Cardiac fibroblast (primary cell): ENCODE measurements at regions not wholly inside any gene's neighbourhood (a gene's known extent, or its start where the extent isn't known, plus 50 kb on each side); places are given as distances from the start of the nearest gene placed in this dataset.
A peak's percentile ranks its signal among the peaks of the same experiment; 100 is the strongest.

ENCODE experiments used
- DNase-seq, 2 donors: peaks; one replicate each; pipeline versions ENCODE4 v3.0.0 to v3.0.0-alpha.2; 2010; ENCODE audit warnings: low read depth in 2 of 2
- H3K4me3 ChIP-seq, 2 donors: replicated peaks in 1 of 2; 1 replicate in 1 of 2; 2 replicates in 1 of 2; pipeline ENCODE4 v1.5.1; 2011; ENCODE audit warnings: low read depth in 2 of 2, low read length in 2 of 2, mild to moderate bottlenecking in 2 of 2, moderate library complexity in 1 of 2
- TF ChIP-seq, protein P1 (sequence below): IDR thresholded peaks from one replicate; pipeline ENCODE4 v1.5.1; 2011; ENCODE audit warnings: low read depth, mild to moderate bottlenecking, low read length, inconsistent platforms

DNA sequence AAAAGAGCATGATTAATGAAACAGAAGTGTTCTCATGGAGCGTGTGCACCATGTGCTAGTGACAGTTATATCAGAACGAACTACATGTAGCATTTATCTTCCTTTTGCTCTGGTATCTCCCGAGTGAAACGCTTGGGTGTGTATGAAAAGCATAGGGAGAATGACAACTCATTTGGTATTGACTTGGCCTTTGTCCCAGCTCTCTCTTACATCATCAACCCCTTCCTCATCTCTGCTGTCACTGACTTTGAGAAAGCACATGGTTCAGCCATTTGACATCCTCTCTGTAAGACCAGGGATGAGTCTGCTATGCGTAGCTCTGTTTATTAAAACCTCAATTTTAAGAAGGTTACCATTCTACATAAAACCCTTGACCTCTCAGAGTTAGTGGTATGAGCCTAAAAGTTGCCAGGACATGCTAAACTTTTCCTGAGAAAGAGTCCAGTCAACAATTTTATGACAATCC lies 201.0 kb downstream of the NRIP1 start:
- peak; percentile 25 to 62 for DNase-seq
- no peak overlapping the region for H3K4me3 ChIP-seq

DNA sequence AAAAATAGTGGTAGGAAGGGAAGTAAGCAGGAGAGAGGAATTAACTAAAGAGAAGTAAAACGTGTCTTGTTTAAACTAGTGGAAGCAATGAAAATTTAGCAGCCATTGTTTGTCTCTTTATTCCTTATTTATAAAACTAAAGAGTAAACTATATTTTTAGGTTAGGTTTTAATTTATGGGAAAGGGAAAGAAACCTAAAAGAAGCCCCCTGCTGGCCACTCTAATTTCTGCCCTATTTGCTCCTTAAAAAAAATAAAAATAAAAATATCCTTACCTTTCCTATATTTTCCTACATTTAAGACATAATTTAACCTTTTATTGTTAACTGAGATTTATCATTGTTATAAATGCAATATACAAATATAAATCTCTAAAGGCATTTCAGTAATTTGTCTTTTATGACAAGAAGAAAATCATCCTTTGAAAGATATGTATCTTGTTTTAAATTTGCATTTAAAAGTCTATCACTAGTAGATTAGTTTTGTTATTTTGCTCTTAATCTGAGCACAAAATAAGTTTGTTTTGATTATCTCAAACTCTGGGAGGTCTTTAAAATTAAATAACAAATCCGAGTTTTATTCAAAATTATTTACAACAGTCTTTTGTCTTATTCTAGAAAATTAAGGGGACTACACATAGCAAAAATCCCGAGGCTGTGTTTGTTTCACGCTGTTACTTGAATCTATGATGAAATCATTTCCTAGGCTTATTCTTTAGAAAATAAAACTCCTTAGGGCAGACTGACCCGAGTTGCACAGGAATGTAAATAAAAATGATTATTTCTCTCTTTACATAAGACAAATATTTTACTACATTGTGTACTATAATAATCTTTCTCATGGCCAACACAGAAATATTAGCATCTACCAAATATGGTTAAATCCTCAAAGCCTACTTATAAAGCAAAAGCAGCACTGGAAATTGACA lies 201.7 kb downstream of the NRIP1 start:
- TF ChIP-seq, protein P1, sequence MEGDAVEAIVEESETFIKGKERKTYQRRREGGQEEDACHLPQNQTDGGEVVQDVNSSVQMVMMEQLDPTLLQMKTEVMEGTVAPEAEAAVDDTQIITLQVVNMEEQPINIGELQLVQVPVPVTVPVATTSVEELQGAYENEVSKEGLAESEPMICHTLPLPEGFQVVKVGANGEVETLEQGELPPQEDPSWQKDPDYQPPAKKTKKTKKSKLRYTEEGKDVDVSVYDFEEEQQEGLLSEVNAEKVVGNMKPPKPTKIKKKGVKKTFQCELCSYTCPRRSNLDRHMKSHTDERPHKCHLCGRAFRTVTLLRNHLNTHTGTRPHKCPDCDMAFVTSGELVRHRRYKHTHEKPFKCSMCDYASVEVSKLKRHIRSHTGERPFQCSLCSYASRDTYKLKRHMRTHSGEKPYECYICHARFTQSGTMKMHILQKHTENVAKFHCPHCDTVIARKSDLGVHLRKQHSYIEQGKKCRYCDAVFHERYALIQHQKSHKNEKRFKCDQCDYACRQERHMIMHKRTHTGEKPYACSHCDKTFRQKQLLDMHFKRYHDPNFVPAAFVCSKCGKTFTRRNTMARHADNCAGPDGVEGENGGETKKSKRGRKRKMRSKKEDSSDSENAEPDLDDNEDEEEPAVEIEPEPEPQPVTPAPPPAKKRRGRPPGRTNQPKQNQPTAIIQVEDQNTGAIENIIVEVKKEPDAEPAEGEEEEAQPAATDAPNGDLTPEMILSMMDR = peak; percentile 56
- no peak overlapping the region for H3K4me3 ChIP-seq
- peak; percentile 42 to 60 for DNase-seq

More for the DNA sequence above, 201.0 kb downstream of the NRIP1 start:
- TF ChIP-seq, protein P1 = no peak

DNA sequence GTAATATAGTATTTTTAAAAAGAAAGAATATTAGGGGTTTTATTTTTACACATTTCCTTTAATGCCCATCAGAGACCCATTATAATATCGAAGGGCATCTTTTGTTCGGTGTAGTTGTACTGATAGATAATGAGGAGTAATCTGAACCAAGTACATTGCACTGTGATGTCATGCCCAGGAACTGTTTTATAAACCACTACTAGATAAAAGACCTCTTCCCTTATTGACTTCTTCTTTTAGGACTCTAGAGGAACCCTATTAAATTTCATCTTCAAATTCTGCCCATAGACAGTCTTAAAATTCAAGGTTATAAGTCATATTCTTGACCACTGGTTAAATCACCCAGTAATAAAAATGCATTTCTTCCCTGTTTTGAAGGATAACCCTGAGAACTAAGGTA lies 206.5 kb downstream of the NRIP1 start:
- TF ChIP-seq, protein P1 = no peak
- H3K4me3 ChIP-seq = no peak overlapping the region
- DNase-seq = no peak

DNA sequence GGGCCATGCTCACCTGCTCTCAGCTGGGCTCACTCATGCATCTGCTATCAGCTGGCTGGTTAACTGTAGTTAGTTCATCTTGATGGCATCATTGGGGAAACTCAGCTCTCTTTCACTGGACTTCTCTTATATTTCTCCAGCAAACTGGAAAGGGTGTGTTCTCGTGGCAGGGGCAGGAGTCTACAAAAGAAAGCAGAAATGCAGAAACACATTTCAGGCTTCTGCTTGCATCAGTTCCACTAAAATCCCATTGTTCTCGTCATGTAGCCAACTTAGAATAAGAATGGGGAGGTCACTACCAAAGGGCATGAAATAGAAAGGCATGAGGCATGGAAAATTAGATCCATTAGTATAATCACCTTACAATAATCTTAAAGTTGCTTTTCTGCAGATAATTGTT lies 207.3 kb downstream of the NRIP1 start:
- no peak overlapping the region for H3K4me3 ChIP-seq
- no peak for DNase-seq
- TF ChIP-seq, protein P1 = no peak

DNA sequence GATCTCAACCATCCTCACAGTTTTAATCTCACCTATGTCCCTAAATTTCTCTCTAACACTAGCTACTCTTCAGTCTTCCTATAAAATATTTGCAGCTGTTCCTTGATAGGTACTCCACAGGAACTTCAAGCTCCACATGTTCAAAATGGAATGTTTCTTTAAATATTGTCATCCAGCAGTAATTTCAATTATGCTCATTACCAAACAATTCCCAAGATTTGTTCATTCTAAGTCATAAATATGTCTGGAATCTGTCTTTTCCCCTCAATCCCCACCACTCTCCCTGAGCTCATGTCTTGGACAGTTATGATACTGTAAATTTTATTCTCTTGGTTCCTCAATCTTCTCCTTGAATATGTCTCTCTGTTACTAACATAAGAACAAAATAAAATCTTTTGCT lies 214.4 kb downstream of the NRIP1 start:
- peak in 1 of 2 donors; percentile 62 for DNase-seq

DNA sequence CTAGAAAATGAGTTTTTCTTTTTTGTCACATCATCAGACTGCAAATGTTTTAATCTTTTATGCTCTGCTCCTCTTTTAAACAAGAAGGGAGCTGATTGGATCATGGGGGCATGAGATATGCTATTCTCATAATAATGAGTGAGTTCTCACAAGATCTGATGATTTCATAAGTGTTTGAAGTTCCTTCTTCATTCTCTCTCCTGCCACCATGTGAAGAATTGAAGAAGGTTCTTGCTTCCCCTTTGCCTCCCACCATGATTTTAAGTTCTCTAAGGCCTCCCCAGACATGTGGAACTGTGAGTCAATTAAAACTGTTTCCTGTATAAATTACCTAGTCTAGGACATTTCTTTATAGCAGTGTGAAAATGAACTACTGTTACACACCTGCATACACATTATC lies 218.2 kb downstream of the NRIP1 start:
- TF ChIP-seq, protein P1 = no peak
- DNase-seq = no peak
- no peak overlapping the region for H3K4me3 ChIP-seq

More for the DNA sequence above, 214.4 kb downstream of the NRIP1 start:
- H3K4me3 ChIP-seq = no peak overlapping the region
- TF ChIP-seq, protein P1 = no peak

DNA sequence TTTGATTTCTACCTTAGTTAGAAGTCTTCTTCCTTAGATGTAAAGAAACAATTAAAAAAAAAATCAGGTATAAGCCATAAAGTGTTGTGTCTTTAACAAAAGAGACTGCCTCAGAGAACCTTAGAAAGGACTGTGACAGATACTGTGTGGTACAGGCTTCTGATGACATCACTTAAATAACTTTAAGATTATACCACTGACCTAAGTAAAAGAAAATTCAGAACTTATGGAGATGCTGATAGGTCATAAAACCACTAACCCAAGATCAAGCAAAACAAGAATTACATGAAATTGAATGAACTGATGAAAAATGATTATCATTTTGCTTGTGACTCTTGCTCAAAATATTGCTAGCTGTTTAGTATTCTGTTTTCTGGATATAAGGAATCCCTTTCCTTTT lies 220.8 kb downstream of the NRIP1 start:
- TF ChIP-seq, protein P1 = no peak
- no peak for DNase-seq
- H3K4me3 ChIP-seq = no peak overlapping the region
